ENCODE measurements at regions not wholly inside any gene's neighbourhood (a gene's known extent, or its start where the extent isn't known, plus 50 kb on each side); places are given as distances from the start of the nearest gene placed in this dataset.
"Not testable (repeated sequence)": the region's sequence is repeated elsewhere in the genome, so short reads cannot be mapped to it uniquely, and the experiment has no call there.

DNA sequence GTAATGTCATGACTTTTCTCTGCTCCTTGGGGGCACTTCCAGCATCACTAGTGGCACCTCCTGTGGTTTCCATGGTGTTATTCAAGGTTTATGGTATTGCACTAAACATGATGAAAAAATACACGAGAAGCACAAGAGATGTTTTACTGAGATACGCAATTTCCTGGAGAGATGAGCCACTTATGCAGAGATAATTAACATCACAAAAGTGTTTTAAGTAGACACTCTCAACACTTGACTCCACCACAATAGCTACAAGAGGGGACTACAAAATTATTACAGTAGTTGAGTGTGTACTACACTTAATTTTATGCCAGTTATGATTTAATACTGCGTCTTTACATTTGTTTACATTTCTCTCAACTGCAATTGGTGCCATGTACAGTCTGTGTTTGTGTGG, 906.7 kb downstream of the DNAJB9 start:
- no peak for DNase-seq (ENCODE audit: low spot score)
- no peak for ATAC-seq (ENCODE audit: low FRiP score)
- TF ChIP-seq CTCF (IDR thresholded peaks at IDR 0.05) = no peak

- ATAC-seq (ENCODE audit: low FRiP score) (no peak), DNase-seq (ENCODE audit: low spot score) (no peak)
- TF ChIP-seq CTCF (IDR thresholded peaks at IDR 0.05) = no peak
Observed at GRCh38 chr7:109479388-109479787, 909.7 kb downstream of the DNAJB9 start.

DNA sequence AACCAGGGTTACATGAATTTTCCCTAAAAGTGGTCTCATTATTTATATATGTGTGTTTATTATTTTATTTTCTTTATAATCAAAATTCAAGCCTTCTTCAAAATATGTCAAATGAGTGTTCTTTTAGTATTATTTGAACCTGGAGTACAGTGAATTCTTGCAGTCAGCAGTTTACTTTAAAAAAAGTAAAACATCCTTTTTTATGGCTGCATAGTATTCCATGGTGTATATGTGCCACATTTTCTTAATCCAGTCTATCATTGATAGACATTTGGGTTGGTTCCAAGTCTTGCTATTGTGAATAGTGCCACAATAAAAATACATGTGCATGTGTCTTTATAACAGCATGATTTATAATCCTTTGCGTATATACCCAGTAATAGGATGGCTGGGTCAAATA, 920.9 kb downstream of the DNAJB9 start:
- not testable (repeated sequence) for ATAC-seq (ENCODE audit: low FRiP score); DNase-seq (ENCODE audit: low spot score)

- ATAC-seq (ENCODE audit: low FRiP score) (no peak), DNase-seq (ENCODE audit: low spot score) (no peak)
- no peak for TF ChIP-seq CTCF (IDR thresholded peaks at IDR 0.05)
Observed at GRCh38 chr7:109497053-109497452, 927.4 kb downstream of the DNAJB9 start.

GRCh38 chr7:109498131-109498530, 928.5 kb downstream of the DNAJB9 start:
- ATAC-seq (ENCODE audit: low FRiP score) = no peak
- DNase-seq (ENCODE audit: low spot score) = no peak

DNA sequence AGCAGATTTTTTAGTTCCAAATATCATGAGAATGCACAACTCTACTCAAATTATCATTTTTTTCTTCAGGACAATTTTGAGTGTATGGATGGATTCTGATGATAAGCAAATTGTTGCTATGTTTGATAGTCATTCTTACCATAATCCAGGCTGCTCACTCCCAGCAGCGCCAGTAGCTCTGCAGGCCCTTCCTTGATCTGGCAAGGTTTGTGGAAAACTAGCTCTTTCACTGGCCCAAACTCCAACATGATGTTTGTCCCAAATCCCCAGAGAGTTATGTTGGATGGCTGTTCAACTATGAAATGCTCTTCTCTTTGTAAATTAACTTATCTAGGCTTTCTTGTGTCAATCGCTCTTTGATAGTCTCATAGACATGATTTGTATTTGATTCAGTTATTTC, 933.7 kb downstream of the DNAJB9 start:
- no peak for TF ChIP-seq CTCF (IDR thresholded peaks at IDR 0.05)
- no peak for ATAC-seq (ENCODE audit: low FRiP score)
- no peak for DNase-seq (ENCODE audit: low spot score)

More at GRCh38 chr7:109498131-109498530, 928.5 kb downstream of the DNAJB9 start:
- no peak for TF ChIP-seq CTCF (IDR thresholded peaks at IDR 0.05)

DNA sequence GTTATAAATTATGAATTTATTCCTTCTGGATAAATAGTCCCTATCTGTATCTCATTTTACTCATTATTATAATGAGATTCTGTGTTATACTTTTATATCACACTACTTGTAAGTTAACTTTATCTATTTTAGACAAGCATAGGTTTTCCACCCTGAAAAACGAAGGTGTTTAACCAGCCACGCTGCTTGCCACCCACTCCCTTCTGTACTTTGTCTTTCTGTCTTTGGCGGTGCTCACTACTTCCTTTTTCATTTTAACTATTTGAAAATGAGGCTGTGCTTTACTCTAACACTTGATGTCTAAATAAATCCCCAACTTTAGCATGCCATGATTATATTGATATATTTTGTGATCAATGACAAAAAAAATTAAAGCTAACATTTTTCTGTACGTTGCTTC, 952.9 kb downstream of the DNAJB9 start:
- ATAC-seq (ENCODE audit: low FRiP score) (no peak), DNase-seq (ENCODE audit: low spot score) (no peak)
- TF ChIP-seq CTCF (IDR thresholded peaks at IDR 0.05) = no peak

DNA sequence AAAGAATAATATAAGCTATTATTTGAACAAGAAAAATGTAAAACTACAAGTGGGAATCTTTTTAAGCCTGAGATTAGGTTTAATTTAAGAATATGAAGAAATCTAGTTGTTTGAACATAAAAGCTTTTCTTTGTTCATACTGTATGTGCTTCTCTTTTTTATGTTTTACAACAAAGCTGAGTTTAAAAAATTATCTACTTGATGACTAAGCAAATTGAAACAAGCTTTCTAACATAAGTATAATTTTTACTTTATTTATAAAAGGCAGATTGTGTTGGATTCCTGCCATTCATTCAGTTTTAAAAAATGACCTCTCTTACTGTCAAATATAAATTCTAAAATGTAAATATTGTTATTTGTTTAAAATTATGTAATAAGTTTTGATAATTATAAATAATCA, 958.2 kb downstream of the DNAJB9 start:
- TF ChIP-seq CTCF (IDR thresholded peaks at IDR 0.05) = no peak
- DNase-seq (ENCODE audit: low spot score) = no peak
- ATAC-seq (ENCODE audit: low FRiP score) = no peak
